GM19238 (cell line): ENCODE measurements at regions not wholly inside any gene's neighbourhood (a gene's known extent, or its start where the extent isn't known, plus 50 kb on each side); places are given as distances from the start of the nearest gene placed in this dataset.

Experiments used
- DNase-seq: peaks from one replicate; pipeline ENCODE4 v3.0.0; 2011; ENCODE audit warnings: low spot score; ENCODE audit not compliant: insufficient read length

DNA sequence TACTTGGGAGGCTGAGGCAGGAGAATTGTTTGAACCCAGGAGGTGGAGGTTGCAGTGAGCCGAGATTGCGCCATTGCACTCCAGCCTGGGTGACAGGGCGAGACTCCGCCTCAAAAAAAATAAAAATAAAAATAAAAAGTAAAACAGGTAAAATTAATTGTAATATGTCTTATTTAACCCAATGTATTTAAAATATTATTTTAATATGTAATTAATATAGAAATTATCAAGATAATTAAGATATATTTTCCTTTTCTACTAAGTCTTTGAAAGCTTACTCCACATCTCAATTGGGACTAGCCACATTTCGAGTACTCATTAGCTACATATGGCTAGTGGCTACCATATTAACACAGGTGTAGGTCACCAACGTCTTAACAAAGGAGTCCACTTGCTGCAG is 61.6 kb upstream of the IPO9 start:
- no peak for DNase-seq

- no peak for DNase-seq
Measured at GRCh38 chr1:201769072-201769471, 59.9 kb upstream of the IPO9 start.

DNA sequence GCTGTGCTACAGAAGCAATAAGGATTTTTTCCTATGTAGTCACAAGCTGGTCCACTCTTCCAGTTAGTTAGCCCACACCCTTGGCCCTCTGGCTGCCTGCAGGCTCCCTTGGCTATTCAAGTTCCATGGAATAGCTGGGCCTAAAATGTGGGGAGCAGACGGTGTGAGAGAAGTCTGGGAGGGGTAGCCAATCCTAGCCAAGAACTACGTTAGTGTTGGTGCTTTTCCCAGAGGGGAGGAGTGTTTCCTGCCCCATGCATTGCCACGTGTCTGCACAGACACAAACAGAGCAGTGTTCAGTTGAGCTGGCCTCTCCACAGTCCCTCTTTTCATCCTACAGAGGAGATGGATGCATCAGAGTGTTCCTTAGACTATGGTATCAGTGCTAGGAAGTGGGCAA is 59.0 kb upstream of the IPO9 start:
- DNase-seq: no peak

DNA sequence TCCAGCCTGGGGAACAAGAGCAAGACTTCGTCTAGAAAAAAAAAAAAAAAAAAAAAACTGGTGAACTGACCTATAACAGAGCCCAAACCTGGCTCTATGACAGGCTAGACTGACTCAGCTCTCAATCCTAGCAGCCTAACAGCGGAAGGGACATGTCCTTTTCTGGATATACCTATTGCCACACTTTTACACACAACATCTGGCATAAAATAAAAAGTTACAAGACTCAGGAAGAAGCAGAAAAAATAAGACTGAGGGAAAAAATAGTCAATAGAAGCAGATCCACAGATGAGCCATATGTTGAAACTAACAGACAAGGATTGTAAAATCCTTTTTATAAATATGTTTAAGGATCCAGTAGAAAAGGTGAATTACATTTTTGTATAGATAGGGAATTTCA is 57.5 kb upstream of the IPO9 start:
- no peak for DNase-seq

DNA sequence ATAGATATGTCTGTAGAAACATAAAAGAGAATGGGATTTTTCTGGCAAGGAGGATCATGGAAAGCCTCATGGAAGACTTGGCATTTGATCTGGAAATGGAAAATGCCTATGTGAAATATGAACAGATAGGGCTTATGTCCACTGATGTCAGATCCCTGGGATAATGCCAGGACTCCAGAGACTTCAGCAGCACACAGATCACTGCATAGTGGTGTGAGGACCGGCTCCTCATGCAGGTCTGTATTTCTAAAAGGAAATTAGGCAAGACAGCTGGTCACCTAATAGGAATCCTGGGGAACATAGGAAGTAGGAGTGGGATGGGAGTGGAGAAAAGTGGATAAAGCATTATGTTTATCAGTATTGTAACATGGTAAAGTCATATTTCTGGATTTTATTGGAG is 56.8 kb upstream of the IPO9 start:
- DNase-seq: no peak

DNA sequence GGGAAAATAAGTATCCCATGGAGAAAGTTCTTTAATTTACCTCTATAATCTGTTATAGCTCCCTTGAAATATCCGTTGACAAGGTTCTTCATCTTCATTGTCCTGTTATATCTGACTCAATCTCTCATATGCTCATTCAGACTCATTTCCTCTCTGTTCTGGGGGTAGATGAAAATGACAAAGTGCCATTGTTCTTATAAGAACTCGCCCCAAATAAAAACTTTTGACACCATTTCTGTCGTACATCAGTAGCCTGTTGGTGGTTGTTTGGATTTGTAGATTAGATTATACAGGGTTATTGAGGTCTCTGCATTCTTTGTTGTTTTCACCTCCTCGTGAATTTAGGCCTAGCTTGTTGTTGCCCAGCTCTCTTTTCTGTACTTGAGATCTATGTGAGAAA is 55.2 kb upstream of the IPO9 start:
- no peak for DNase-seq

DNA sequence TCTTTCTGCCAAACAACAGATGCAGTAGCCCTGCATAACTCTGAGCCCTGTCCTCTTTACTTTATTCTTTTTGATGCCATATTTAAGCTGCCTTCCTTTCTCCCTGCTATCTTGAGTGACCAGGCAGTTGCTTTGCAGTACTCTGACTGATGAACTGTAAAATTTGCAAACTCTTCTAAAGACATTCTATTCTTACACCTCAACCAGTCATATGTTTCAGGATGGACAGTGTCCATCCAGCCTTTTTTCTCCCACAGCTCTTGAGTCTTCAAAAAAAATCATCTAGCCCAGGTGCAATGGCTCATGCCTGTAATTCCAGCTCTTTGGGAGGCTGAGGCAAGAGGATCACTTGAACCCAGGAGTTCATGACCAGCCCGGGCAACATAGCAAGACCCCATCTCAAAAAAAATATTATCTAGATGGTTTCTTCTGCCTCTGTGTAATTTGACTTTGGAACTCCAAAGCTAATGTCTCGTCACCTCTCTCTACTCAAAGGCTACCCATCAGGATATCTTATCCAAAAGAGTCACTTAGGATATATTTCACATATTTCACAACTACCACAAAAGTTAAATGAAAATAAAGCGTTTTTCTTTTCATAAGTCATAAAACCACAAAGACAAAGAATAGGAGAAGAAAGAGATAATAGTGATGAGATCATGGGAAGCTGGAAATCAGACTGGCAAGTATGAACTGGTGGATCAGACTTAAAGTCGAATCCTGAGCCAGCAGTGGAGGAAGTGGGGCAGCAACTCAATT is 54.6 kb upstream of the IPO9 start:
- DNase-seq: no peak

DNA sequence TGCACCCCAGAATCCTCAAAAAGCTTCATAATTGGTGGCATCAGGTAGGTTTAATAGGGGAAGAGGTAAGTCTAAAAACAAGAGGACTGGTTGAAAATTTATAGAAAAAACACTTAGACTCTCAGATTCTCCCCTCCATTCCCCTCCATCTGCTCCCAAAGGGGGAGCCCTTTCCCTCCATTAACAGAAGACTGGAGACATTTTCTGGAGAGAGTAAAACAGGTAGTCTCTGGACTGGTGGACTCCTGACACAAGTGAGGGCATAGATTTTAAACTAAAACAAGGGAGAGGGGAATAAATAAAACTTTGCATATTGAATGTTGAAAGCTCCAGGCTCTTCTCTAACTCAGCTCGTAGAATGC is 54.0 kb upstream of the IPO9 start:
- DNase-seq: no peak

GRCh38 chr1:201775380-201775779 is 53.6 kb upstream of the IPO9 start:
- DNase-seq: no peak

DNA sequence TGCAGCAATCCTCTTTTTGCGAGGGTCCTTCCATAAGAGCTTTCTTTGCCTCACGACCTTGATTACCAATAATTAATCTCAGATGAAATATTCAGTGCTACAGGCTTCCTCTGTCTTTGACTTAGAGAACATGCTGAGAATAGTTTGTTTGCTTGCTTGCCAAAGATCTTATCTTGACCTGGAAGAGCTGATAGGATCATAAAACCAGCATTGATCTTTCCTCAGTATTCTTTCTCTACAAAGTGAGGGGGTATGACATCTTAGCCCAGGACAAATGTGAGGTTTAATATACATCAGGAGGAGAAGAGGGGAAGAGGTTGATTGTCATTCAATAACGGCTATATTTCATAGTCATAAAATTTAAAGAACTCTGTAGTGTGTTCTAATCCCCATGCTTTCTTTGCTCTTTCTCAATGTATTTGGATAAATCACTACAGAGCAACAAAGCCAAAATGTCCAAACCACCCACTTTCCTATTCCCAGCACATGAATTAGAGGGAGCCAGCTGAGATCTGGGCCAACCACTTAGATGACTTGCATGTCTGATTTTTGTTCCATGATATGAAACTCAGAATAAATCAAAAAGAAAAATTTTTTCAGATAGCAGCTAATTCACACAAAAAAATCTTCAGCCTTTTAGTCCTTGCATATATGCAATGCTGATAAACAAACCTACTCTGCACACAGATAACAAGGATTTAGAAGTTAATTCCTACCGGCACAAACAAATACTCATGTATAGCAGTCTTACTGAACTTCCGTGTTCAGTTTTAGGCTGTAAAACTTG is 50.5 kb upstream of the IPO9 start:
- no peak for DNase-seq
